ES-I3 (cell line): ENCODE measurements at regions not wholly inside any gene's neighbourhood (a gene's known extent, or its start where the extent isn't known, plus 50 kb on each side); places are given as distances from the start of the nearest gene placed in this dataset.

Experiments
- H3K36me3 ChIP-seq: 2 replicates; pipeline ENCODE4 v1.6.1; 2013; ENCODE audit warnings: mild to moderate bottlenecking, low read length, control low read depth, moderate library complexity; ENCODE audit not compliant: insufficient read depth
- H3K4me1 ChIP-seq: 2 replicates; pipeline ENCODE4 v1.6.1; 2013; ENCODE audit warnings: mild to moderate bottlenecking, control low read depth, low read length; ENCODE audit not compliant: insufficient read depth
- H3K9ac ChIP-seq: 2 replicates; pipeline ENCODE4 v1.6.1; 2013; ENCODE audit warnings: low read depth, mild to moderate bottlenecking, low read length, moderate library complexity
- H3K9me3 ChIP-seq: 2 replicates; pipeline ENCODE4 v1.6.1; 2013; ENCODE audit warnings: mild to moderate bottlenecking, low read length, moderate library complexity; ENCODE audit not compliant: control insufficient read depth, insufficient read depth

DNA sequence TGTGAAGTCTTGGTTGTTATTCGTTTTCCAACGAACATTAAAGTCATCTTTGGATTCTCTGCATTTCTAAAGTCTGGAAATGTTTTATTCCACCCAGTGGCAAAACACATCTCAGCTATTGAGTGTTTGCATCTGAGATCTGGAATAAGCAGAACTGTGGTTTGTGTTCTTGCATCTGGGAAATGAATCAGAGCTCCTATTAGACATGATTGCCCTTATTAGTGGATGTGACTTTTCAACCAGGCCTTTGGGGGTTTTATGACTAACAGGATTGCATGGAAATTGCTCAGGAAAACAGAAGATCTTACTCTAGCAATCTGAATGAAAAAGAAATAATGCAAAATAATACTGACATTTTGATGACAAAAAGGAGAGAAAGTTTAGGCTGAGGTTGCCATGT, 488.8 kb downstream of the IRS2 start:
- Histone ChIP-seq H3K9me3 (peaks cover 9% of the 10 kb centered on the region; the same call in 1 of the 2 replicates), H3K4me1 (no peaks in the 10 kb centered on the region), H3K36me3 (no peaks in the 10 kb centered on the region), H3K9ac (no peak overlapping the region)

DNA sequence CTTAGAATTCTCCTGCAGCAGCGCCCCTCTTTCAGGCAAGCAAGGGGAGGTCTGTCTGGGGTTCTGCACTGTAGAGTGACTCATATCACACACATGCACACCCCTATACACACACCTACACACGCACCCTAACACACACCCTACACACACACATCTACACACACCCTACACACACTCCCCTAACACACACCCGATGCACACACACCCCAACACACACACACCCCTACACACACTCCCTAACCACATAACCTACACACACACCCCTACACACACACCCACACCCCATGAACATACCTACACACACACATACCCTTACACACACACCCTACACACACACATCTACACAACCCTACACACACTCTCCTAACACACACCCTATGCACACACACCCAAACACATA, 493.2 kb downstream of the IRS2 start:
- no peak overlapping the region for H3K9ac ChIP-seq
- peaks cover 4% of the 10 kb centered on the region; the same call in 1 of the 2 replicates for H3K4me1 ChIP-seq
- H3K9me3 ChIP-seq = peaks cover 9% of the 10 kb centered on the region; the same call in 1 of the 2 replicates
- H3K36me3 ChIP-seq = no peaks in the 10 kb centered on the region

DNA sequence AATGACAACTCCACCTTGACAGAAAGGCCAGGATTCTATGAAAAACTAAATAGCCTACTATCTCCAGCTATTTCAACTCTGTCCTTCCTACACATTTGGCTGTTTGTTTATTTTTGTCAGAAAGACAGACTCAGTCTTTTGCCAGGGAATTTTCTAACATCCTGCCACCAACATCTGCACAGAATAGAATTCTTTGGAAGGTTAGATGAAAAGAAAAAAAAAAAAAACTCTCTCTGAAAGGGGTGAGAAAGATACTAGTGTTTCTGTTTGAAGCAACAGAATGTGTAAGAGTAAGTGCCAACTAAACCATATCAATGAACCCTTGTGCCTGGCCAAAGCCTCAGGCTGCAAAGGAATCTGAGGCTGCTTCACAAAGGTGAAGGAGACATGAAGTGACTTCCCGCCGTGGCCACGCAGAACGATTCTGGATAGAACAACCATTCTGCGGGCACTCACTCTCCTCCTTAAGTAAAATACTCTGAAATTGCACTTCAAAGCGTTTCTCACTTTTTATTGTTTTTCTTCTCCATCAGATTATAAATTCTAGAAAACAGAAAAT, 498.2 kb downstream of the IRS2 start:
- Histone ChIP-seq H3K9me3 (no peaks in the 10 kb centered on the region), H3K9ac (no peak overlapping the region), H3K4me1 (peaks cover 5% of the 10 kb centered on the region; the same call in 1 of the 2 replicates), H3K36me3 (no peaks in the 10 kb centered on the region)

DNA sequence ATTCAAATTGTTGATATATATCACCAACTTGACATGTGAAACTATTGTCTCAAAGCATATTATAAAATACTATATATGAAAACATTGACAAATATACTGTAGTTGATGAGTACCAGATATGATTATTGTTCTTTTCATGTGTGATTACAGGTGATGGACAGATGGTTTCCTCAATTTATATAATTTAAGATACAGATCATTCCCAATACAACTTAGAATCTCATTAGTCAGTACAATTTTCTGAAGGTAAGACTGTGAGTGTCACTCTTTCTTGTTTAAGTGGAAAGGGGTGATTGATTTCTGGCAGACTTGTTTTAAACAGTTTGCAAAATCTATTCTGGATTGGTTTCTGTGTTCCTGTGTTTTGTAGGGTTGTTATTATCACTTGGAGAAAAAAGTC, 498.8 kb downstream of the IRS2 start:
- Histone ChIP-seq H3K36me3 (no peaks in the 10 kb centered on the region), H3K9me3 (no peaks in the 10 kb centered on the region), H3K4me1 (peaks cover 5% of the 10 kb centered on the region; the same call in 1 of the 2 replicates), H3K9ac (no peak overlapping the region)

DNA sequence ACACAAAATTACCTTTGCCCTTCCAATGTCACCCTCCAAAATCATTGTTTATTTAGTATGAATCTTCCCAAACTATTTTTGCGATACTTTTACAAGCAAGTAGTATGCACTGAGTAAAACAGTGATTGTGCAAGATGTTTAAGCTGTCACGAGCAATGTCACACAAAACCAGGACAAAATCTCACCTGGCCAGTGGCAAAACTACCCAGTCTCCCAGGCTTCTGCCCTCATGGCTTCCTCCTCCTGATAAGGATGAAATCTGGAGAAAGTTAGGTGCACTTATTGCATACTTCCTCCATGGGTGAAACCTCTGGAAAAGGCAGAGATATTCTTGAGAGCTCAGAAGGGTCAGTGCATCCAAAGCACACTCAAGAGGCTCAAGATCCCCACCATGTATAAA, 500.8 kb downstream of the IRS2 start:
- H3K4me1 ChIP-seq = peaks cover 5% of the 10 kb centered on the region; the same call in 1 of the 2 replicates
- H3K36me3 ChIP-seq = no peaks in the 10 kb centered on the region
- H3K9me3 ChIP-seq = no peaks in the 10 kb centered on the region
- H3K9ac ChIP-seq = no peak overlapping the region

DNA sequence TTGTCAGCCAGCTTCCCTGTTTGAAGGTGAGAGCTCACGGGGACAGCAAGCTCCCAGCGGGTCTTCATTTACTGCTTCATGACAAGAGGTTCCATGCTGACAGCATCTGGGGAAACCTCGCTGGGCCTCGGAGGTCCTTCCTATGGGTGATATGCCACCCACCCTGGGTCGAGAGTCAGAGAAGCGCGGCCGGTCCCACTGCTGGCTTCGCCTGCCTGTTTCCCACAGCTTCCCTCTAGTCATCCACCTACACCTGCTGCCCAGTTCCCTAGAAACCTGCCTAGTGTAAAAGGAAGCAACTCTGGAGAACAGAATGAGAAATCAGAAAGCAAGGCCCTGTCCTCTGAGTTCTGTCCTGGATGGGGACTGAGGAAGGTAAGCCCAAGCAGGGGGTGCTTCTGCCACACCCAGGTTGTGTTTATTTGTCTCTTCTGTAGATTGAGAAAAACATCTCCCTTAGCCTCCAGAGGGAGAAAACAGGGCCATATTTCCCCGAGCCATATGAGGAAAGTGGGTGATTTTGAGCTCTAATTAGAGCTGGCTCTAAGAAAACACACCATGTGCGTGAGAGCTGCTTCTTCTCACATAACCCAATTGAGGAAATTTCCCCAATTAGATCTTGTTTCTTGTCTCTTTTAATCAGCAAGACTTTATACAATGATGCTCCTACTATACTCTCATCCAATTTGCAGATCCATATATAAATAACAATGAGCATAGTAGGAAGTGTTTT, 504.3 kb downstream of the IRS2 start:
- Histone ChIP-seq H3K36me3 (no peaks in the 10 kb centered on the region), H3K9me3 (no peaks in the 10 kb centered on the region), H3K4me1 (no peaks in the 10 kb centered on the region), H3K9ac (no peak overlapping the region)

DNA sequence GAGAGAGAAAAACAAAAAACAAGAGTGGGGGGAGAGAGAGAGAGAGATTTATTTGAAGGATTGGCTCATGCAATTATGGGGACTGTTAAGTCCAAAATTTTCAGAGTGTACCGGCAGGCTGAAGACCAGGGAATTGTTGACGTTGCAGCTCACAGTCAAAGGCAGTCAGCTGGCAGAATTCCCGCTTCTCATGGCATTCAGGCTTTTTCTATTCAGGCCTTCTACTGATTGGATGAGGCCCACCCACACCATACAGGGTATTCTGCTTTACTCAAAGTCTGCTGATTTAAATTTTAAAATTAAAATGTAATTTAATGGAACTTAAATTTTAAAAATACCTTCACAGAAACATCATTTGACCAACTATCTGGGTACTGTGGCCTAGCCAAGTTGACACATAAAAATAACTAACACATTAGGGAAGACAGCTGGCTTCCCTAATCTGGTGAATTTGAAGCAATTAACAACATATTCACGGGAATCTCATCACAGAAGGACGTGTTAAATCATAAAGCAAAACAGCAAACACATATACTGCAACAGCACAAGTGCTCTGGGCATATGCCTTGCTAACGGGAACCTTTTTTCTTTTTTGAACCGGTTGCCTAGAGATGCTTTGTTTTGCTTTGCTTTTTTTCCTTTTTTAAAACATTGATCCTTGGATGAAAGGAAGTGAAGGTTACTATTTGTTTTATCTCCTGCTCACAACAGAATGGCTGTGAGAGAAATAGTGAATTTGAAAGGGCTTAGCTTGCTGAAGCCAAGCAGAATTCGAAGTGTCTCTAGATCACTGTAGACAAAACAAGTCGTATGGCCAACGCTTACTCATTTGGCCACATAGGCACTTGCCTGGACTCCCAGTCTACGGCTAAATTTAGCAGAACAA, 505.1 kb downstream of the IRS2 start:
- Histone ChIP-seq H3K36me3 (no peaks in the 10 kb centered on the region), H3K9me3 (no peaks in the 10 kb centered on the region)

DNA sequence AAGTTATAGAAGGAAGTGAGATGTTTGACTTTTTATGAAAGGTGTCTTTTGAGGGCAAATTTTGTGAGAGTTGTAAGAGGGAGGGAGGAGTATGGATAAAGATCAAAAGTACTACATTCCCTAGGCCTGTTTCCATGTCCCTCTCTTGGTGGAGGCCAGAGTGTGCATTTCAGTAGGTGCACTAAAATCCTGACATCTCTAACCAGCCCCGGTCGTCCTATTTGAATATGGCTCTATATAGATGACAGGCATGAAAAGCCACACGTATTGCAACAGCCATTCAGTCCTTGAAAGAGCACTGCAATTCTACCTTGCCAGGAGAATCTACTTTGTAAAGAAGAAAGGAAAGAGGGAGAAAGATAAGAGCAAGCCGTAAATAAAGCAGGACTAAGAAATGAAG, 510.1 kb downstream of the IRS2 start:
- Histone ChIP-seq H3K9me3 (no peaks in the 10 kb centered on the region), H3K4me1 (peaks cover 20% of the 10 kb centered on the region), H3K9ac (no peak overlapping the region), H3K36me3 (0 out of 2 replicates have a peak, but pooled peaks cover 4% of the 10 kb centered on the region)

More for the DNA sequence above, 505.1 kb downstream of the IRS2 start:
- Histone ChIP-seq H3K9ac (no peak overlapping the region), H3K4me1 (no peaks in the 10 kb centered on the region)

DNA sequence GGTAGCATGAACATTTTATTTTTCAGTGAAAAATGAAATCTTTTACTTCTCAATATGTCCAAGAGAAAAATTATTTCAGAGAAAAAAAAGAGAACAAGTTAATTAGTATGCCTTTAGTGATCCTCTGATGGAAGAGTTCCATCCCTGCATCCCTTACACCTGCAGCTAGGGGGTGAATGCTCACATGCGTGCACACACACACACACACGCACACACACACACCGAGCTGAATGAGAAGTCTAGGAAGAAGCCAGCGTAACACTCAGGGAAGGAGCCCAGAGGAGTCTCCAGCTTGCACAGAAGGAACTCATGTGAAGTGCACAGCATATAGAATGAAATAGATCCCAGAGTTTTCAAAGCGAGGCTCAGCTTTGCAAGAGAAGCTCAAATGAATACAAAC, 510.5 kb downstream of the IRS2 start:
- Histone ChIP-seq H3K9ac (no peak overlapping the region), H3K36me3 (0 out of 2 replicates have a peak, but pooled peaks cover 4% of the 10 kb centered on the region), H3K4me1 (peaks cover 23% of the 10 kb centered on the region), H3K9me3 (no peaks in the 10 kb centered on the region)

DNA sequence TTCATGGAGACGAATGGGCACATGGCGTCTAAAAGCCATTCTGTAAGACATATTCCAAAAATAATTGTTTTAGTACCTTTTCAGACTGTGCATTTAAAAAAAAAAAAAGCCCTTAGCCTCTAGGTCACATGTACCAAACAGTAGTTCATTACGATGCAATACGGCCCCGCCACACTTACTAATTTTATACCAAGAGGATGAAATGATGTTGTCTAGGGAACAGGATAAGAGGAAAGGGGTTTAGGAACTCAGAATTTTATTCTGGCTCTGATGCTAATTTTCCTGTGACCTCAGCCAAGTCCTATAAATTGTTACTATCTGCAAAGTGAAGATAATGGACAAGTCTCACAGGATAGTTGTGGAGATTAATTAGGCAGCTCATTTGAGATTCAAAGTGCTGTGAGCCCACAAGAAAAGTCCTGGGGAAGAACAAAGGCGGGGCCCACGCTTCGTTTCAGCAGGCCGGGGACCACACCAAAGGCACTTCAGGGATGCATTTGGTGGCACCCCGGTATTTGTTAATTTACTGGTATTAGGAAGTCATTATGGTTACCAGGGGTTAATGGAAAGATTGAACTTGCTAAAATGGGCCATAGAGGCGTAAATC, 511.1 kb downstream of the IRS2 start:
- no peaks in the 10 kb centered on the region for H3K9me3 ChIP-seq
- H3K36me3 ChIP-seq = 0 out of 2 replicates have a peak, but pooled peaks cover 4% of the 10 kb centered on the region

DNA sequence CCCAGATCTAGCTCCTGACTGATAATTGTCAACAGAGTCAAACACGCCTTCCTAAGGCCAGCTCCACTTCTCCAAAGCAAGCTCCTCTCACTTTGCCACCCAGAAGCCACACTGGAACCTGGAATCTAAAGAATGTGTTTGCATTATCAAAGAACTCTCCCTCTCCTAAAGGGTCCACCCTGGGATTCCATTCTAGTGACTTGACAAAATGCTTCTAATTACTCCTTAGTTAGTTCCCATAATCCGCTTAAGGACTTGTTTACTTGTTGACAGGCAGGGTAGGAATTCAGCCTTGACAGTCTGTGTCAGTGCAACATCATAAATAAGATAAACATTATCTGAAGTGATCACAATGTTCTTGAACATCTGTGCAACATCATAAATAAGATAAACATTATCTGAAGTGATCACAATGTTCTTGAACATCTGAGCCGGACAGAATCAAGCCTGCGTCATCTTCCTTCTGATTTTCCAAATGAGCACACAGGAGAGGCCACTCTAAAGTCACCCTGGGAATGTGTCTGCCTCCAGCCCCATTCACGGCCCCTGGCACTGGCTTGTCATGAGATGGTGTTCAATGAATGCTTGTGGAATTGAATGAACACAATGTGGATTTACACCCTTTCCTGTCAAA, 512.1 kb downstream of the IRS2 start:
- Histone ChIP-seq H3K9ac (no peak overlapping the region), H3K36me3 (0 out of 2 replicates have a peak, but pooled peaks cover 4% of the 10 kb centered on the region), H3K4me1 (peaks cover 23% of the 10 kb centered on the region), H3K9me3 (no peaks in the 10 kb centered on the region)

More for the DNA sequence above, 511.1 kb downstream of the IRS2 start:
- H3K4me1 ChIP-seq = peaks cover 23% of the 10 kb centered on the region
- H3K9ac ChIP-seq = no peak overlapping the region

DNA sequence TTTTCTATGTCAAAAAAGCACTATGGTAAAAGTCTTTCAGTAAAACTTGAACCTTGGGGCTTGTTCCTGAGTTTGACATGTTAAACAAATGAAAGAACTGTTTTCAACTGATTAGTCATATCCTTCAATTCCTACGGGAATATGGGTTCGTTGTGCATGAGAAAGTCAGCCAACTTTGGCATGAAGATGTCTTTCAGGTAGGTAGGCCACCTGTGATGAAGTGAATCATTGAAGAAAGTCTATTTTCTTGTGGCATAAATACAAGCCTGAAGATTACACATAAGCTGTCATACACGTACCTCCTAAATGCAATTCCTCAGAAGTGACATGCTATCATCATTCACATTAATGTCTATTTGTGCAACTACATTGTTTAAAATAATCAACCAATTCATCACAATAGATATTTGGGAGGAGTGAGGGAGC, 513.0 kb downstream of the IRS2 start:
- Histone ChIP-seq H3K36me3 (0 out of 2 replicates have a peak, but pooled peaks cover 4% of the 10 kb centered on the region), H3K9ac (peak overlapping the region; percentile 32; the same call in 1 of the 2 replicates), H3K4me1 (peaks cover 23% of the 10 kb centered on the region), H3K9me3 (no peaks in the 10 kb centered on the region)

DNA sequence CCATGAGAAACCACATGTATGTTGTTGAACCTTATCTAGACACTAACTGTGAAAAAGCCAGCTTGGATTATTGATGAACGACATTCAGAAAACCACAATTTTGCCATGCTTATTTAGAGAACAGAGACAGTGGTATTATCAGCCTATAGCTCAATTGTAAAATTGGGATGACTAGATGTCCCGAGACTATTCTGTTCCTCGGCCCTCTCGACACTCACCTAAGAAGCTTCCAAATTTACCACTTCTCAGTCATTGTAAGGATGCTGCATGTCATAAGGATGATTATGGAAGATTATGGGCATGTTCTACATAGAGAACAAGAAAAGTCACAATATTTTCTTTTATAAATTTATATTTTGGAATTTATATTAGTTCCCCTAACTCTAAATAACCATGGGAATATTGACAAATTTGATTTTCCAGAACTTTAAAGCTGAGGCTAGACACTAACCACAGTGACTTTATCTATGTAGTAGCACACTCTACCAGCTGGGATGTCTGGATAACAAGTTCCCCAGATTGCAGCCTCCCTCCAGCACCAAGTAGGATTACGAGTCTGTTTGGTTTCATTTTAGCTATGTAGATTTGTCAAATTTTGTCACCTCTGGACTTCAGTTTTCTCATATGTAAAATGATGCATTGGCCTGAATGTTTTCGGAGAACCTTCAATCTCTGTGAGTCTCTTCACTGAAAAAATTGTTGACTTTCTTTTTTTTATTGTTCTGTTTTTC, 513.6 kb downstream of the IRS2 start:
- peaks cover 23% of the 10 kb centered on the region for H3K4me1 ChIP-seq
- H3K36me3 ChIP-seq = 0 out of 2 replicates have a peak, but pooled peaks cover 4% of the 10 kb centered on the region
- H3K9me3 ChIP-seq = no peaks in the 10 kb centered on the region
- peak overlapping the region; percentile 32 for H3K9ac ChIP-seq
